Left lung (tissue), 4 donors: ENCODE measurements at regions not wholly inside any gene's neighbourhood (a gene's known extent, or its start where the extent isn't known, plus 50 kb on each side); places are given as distances from the start of the nearest gene placed in this dataset.

Experiments
- ATAC-seq: fragments of 200-7000 bp; cut with Tn5 transposase; one replicate; pipeline ENCODE4 v1.9.1; 2020; ENCODE audit warnings: moderate library complexity
- DNase-seq, 4 donors: peaks; one replicate each; pipeline ENCODE4 v3.0.0-alpha.2; 2013 to 2020
- H3K27ac ChIP-seq, 2 donors: fragments of 200-600 bp; sonication (generic) in 1 of 2; one replicate each; pipeline versions ENCODE4 v1.5.0 to v1.8.0; 2020 to 2021
- H3K27me3 ChIP-seq, 2 donors: fragments of 200-600 bp; sonication (generic) in 1 of 2; one replicate each; pipeline versions ENCODE4 v1.5.0 to v1.8.0; 2020 to 2021
- H3K36me3 ChIP-seq, 2 donors: fragments of 200-600 bp; sonication (generic) in 1 of 2; one replicate each; pipeline versions ENCODE4 v1.5.0 to v1.8.0; 2020 to 2021
- H3K4me1 ChIP-seq, 2 donors: fragments of 200-600 bp; one replicate each; pipeline ENCODE4 v1.8.0; 2021
- H3K4me3 ChIP-seq, 2 donors: fragments of 200-600 bp; sonication (generic) in 1 of 2; one replicate each; pipeline versions ENCODE4 v1.5.0 to v1.8.0; 2020 to 2021; ENCODE audit warnings: mild to moderate bottlenecking in 1 of 2
- H3K9me3 ChIP-seq, 2 donors: fragments of 200-600 bp; sonication (generic) in 1 of 2; one replicate each; pipeline versions ENCODE4 v1.5.0 to v1.8.0; 2020 to 2021
- intact Hi-C, 2 donors: fragments of 100-400 bp; cut with DNase I; formaldehyde crosslinking; loops; one replicate each; pipeline versions ENCODE4 v1.11.2 to v1.14.2; 2022
- TF ChIP-seq, protein P1 (sequence below), 2 donors: fragments of 200-600 bp; sonication (generic) in 1 of 2; IDR thresholded peaks; one replicate each; pipeline versions ENCODE4 v1.5.0 to v1.8.0; 2021; ENCODE audit warnings: antibody characterized with exemption in 2 of 2
- donor health status: DM: no; HTN: yes; CAD: no.
- donor health status: DM: no; HTN: no; CAD: no.

- TF ChIP-seq, protein P1, sequence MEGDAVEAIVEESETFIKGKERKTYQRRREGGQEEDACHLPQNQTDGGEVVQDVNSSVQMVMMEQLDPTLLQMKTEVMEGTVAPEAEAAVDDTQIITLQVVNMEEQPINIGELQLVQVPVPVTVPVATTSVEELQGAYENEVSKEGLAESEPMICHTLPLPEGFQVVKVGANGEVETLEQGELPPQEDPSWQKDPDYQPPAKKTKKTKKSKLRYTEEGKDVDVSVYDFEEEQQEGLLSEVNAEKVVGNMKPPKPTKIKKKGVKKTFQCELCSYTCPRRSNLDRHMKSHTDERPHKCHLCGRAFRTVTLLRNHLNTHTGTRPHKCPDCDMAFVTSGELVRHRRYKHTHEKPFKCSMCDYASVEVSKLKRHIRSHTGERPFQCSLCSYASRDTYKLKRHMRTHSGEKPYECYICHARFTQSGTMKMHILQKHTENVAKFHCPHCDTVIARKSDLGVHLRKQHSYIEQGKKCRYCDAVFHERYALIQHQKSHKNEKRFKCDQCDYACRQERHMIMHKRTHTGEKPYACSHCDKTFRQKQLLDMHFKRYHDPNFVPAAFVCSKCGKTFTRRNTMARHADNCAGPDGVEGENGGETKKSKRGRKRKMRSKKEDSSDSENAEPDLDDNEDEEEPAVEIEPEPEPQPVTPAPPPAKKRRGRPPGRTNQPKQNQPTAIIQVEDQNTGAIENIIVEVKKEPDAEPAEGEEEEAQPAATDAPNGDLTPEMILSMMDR (IDR thresholded peaks at IDR 0.05): no peak
- Histone ChIP-seq H3K27me3 (peaks cover under 1 to 3% of the 10 kb centered on the region in 2 donors), H3K27ac (no peak overlapping the region), H3K9me3 (peaks cover 0 to 17% of the 10 kb centered on the region in 2 donors), H3K4me3 (no peak overlapping the region), H3K4me1 (no peaks in the 10 kb centered on the region), H3K36me3 (no peaks in the 10 kb centered on the region)
- ATAC-seq: no peak
- DNase-seq: no peak
- intact Hi-C loops: no loop called here
Observed at GRCh38 chr21:36636439-36636838, 62.5 kb upstream of the SIM2 start.

DNA sequence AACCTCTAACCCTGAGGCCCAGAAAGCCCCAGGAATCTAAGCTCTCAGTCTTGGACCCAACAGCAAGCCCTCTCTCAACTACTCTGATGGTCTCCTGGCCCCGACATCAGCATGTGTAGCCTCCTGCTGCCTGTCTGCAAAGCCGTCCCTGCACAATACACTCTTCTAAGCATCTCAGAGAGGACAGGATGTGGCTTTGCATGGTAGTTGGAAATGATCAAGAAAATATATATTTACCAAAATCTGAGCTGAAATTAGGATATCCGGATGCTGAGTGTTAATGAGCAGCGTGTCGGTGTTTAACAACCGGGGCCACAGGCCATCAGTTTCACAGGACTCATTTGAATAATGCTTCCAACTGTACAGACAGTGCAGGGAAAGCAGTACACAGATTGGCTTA, 59.1 kb upstream of the SIM2 start:
- H3K9me3 ChIP-seq: peaks cover 0 to 17% of the 10 kb centered on the region in 2 donors
- no peak for ATAC-seq
- H3K4me3 ChIP-seq: no peak overlapping the region
- H3K27me3 ChIP-seq: no peaks in the 10 kb centered on the region
- intact Hi-C loops: no loop called here
- no peaks in the 10 kb centered on the region for H3K36me3 ChIP-seq
- no peak for DNase-seq
- no peaks in the 10 kb centered on the region for H3K4me1 ChIP-seq
- TF ChIP-seq, protein P1 (IDR thresholded peaks at IDR 0.05): no peak
- H3K27ac ChIP-seq: no peak overlapping the region

- TF ChIP-seq, protein P1 (IDR thresholded peaks at IDR 0.05): no peak
- H3K27ac ChIP-seq: no peak overlapping the region
- no peaks in the 10 kb centered on the region for H3K4me1 ChIP-seq
- H3K36me3 ChIP-seq: no peaks in the 10 kb centered on the region
- intact Hi-C loops: no loop called here
- no peaks in the 10 kb centered on the region for H3K27me3 ChIP-seq
- ATAC-seq: no peak
- DNase-seq: no peak
- H3K9me3 ChIP-seq: peaks cover 0 to 17% of the 10 kb centered on the region in 2 donors
- no peak overlapping the region for H3K4me3 ChIP-seq
Observed at GRCh38 chr21:36640174-36640720, 58.7 kb upstream of the SIM2 start.

DNA sequence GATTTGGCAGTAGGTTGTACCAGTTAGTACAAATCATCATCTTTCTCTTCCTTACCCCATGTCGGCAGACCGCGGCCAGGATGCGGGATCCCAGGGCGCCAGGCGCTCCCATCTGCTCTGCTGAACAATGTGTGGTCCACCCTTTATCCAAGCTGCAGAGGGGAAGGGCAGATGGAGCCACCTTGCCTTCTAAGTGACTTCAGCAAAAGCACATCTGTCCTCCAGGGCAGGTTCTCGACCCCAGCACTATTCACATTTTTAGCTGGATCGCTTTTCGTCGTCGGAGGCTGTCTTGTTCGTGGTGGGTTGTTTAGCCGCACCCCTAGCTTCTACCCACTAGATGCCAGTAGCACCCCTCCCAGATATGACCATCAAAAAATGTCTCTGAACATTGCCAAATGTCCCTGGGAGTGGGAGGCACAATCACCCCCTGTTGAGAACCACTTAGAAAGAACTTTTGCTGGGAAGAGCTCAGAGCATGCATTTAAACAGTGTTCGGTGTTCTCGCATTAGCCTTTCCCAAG, 58.1 kb upstream of the SIM2 start:
- TF ChIP-seq, protein P1 (IDR thresholded peaks at IDR 0.05): no peak
- H3K9me3 ChIP-seq: peaks cover 0 to 13% of the 10 kb centered on the region in 2 donors
- no peaks in the 10 kb centered on the region for H3K27me3 ChIP-seq
- DNase-seq (no peak), ATAC-seq (no peak)
- H3K4me3 ChIP-seq: no peak overlapping the region
- no peak overlapping the region for H3K27ac ChIP-seq
- no peaks in the 10 kb centered on the region for H3K4me1 ChIP-seq
- no peaks in the 10 kb centered on the region for H3K36me3 ChIP-seq
- intact Hi-C loops: no loop called here

- Histone ChIP-seq H3K27ac (no peak overlapping the region), H3K36me3 (no peaks in the 10 kb centered on the region), H3K4me3 (no peak overlapping the region), H3K9me3 (peaks cover 0 to 8% of the 10 kb centered on the region in 2 donors), H3K27me3 (no peaks in the 10 kb centered on the region), H3K4me1 (no peaks in the 10 kb centered on the region)
- ATAC-seq (no peak), DNase-seq (no peak)
- intact Hi-C loops: no loop called here
- TF ChIP-seq, protein P1 (IDR thresholded peaks at IDR 0.05): no peak
Observed at GRCh38 chr21:36641346-36641745, 57.6 kb upstream of the SIM2 start.
